HepG2 (cell line): ENCODE measurements at regions not wholly inside any gene's neighbourhood (a gene's known extent, or its start where the extent isn't known, plus 50 kb on each side); places are given as distances from the start of the nearest gene placed in this dataset.

Experiments
- ATAC-seq: fragments of 200-7000 bp; cut with Tn5 transposase; 3 replicates; pipeline ENCODE4 v1.9.1; 2020; ENCODE audit warnings: mild to moderate bottlenecking, moderate library complexity
- BruUV-seq: library from RNA; stranded (reverse); fragments of 400-500 nt; replicated peaks from 2 replicates; lab custom pipeline; 2021; lab: Mats Ljungman, UMichigan
- CTCF ChIA-PET: fragments of 300-600 bp; formaldehyde crosslinking; extraction: SDS; loops from one replicate; lab custom pipeline; 2021; ENCODE audit warnings: low total read pairs, inconsistent platforms, low intra/inter-chr PET ratio; lab: Yijun Ruan, JAX
- POLR2A ChIA-PET: fragments of 350-600 bp; sonication (Branson Sonifier 250); formaldehyde crosslinking; loops from one replicate; lab custom pipeline; 2020; ENCODE audit warnings: antibody characterized with exemption, inconsistent platforms; lab: Yijun Ruan, JAX
- DNase-seq: peaks from one replicate; pipeline ENCODE4 v3.0.0-alpha.2; 2015; ENCODE audit warnings: low spot score
- FAIRE-seq: peaks from 3 replicates; lab custom pipeline; 2011; peaks lifted over from hg19 to GRCh38; lab: Jason Lieb, UNC
- H2AFZ ChIP-seq: one replicate; pipeline ENCODE4 v1.6.1; 2011; ENCODE audit warnings: low read length, inconsistent platforms
- H3K27ac ChIP-seq: fragments of 300-600 bp; 3 replicates; pipeline ENCODE4 v1.8.0; 2011; ENCODE audit warnings: mixed run types, mild to moderate bottlenecking, mixed read lengths, low read length, inconsistent platforms; ENCODE audit not compliant: insufficient read depth; ENCODE audit errors: extremely low read length
- H3K27me3 ChIP-seq, 2 experiments: fragments of 200-600 bp in 1 of 2; 2 replicates in 1 of 2; 3 replicates in 1 of 2; pipeline versions ENCODE4 v1.6.0 to v1.8.0; 2011; ENCODE audit warnings: low read length in 2 of 2, mild to moderate bottlenecking in 2 of 2, moderate library complexity in 2 of 2, inconsistent platforms in 1 of 2; ENCODE audit not compliant: insufficient read depth in 2 of 2, control insufficient read depth in 1 of 2
- H3K36me3 ChIP-seq, 2 experiments: fragments of 200-600 bp in 1 of 2; replicated peaks in 1 of 2; 2 replicates in 1 of 2; 3 replicates in 1 of 2; pipeline versions ENCODE4 v1.5.1 to v1.8.0; 2011; ENCODE audit warnings: low read length in 2 of 2, inconsistent platforms in 1 of 2; ENCODE audit not compliant: insufficient read depth in 2 of 2, control insufficient read depth in 1 of 2
- H3K4me1 ChIP-seq: 2 replicates; pipeline ENCODE4 v1.5.1; 2012; ENCODE audit warnings: low read length, inconsistent platforms; ENCODE audit not compliant: insufficient read depth
- H3K4me2 ChIP-seq: 2 replicates; pipeline ENCODE4 v1.6.0; 2011; ENCODE audit warnings: low read depth, low read length, inconsistent platforms
- H3K4me3 ChIP-seq, 3 experiments: fragments of 200-600 bp in 1 of 3; sonication (generic), shearing (Covaris generic) in 1 of 3; replicated peaks in 1 of 3; 2 replicates each; pipeline ENCODE4 v1.5.1; 2011 to 2016; ENCODE audit warnings: low read length in 3 of 3, inconsistent platforms in 2 of 3, low read depth in 2 of 3, mild to moderate bottlenecking in 2 of 3, control low read depth in 1 of 3, mixed read lengths in 1 of 3; ENCODE audit not compliant: insufficient read depth in 1 of 3
- H3K79me2 ChIP-seq: one replicate; pipeline ENCODE4 v1.6.1; 2011; ENCODE audit warnings: low read length, inconsistent platforms; ENCODE audit not compliant: insufficient read depth
- H3K9ac ChIP-seq: 2 replicates; pipeline ENCODE4 v1.6.0; 2011; ENCODE audit warnings: mild to moderate bottlenecking, low read depth, low read length, inconsistent platforms; ENCODE audit not compliant: insufficient read depth
- H3K9me3 ChIP-seq: 2 replicates; pipeline ENCODE4 v1.5.1; 2012; ENCODE audit warnings: mild to moderate bottlenecking, low read length
- H4K20me1 ChIP-seq: 2 replicates; pipeline ENCODE4 v1.6.0; 2011; ENCODE audit warnings: inconsistent platforms, mild to moderate bottlenecking, low read length, moderate library complexity; ENCODE audit not compliant: insufficient read depth
- CHD4 ChIP-seq: fragments of 200-600 bp; sonication (generic); IDR thresholded peaks from 2 replicates; pipeline ENCODE4 v1.7.0; 2017; ENCODE audit warnings: mild to moderate bottlenecking, low read length, borderline replicate concordance
- HNF4A ChIP-seq: sonication (generic); formaldehyde crosslinking; IDR thresholded peaks from 2 replicates; pipeline ENCODE4 v1.4.0; 2020; ENCODE audit warnings: missing genetic modification reagents
- NRL ChIP-seq: sonication (generic); formaldehyde crosslinking; IDR thresholded peaks from 2 replicates; pipeline ENCODE4 v1.5.0; 2020; ENCODE audit warnings: missing genetic modification reagents, mild to moderate bottlenecking, moderate library complexity, borderline replicate concordance
- SRY ChIP-seq: sonication (generic); formaldehyde crosslinking; IDR thresholded peaks from 2 replicates; pipeline ENCODE4 v1.8.0; 2022; ENCODE audit warnings: mild to moderate bottlenecking, missing genetic modification reagents
- TRIM24 ChIP-seq: sonication (generic); formaldehyde crosslinking; IDR thresholded peaks from 2 replicates; pipeline ENCODE4 v1.8.0; 2022; ENCODE audit warnings: mild to moderate bottlenecking, missing genetic modification reagents
- ZNF10 ChIP-seq: sonication (generic); formaldehyde crosslinking; IDR thresholded peaks from 2 replicates; pipeline ENCODE4 v1.4.0; 2020; ENCODE audit warnings: mild to moderate bottlenecking, low read depth, missing genetic modification reagents, borderline replicate concordance
- WGBS: methylation state at CpG from one replicate; pipeline ENCODE4 v1.1.6; 2017; ENCODE audit warnings: low lambda C conversion rate; 5-methylcytosine and 5-hydroxymethylcytosine counted together
- in situ Hi-C: cut with HindIII; loops from 2 replicates; pipeline ENCODE4 v1.10.0; 2017; ENCODE audit warnings: low pct_unique_long_range_greater_than_20kb; ENCODE audit not compliant: extremely low pct_ligation_motif_present
- intact Hi-C: fragments of 100-400 bp; cut with micrococcal nuclease; formaldehyde crosslinking; loops from one replicate; pipeline ENCODE4 v1.10.0; 2022; ENCODE audit not compliant: unreplicated experiment
- TF ChIP-seq, protein P1 (sequence below): sonication (generic); formaldehyde crosslinking; IDR thresholded peaks from 2 replicates; pipeline ENCODE4 v1.9.0; 2022; ENCODE audit warnings: missing genetic modification reagents, mild to moderate bottlenecking, borderline replicate concordance

DNA sequence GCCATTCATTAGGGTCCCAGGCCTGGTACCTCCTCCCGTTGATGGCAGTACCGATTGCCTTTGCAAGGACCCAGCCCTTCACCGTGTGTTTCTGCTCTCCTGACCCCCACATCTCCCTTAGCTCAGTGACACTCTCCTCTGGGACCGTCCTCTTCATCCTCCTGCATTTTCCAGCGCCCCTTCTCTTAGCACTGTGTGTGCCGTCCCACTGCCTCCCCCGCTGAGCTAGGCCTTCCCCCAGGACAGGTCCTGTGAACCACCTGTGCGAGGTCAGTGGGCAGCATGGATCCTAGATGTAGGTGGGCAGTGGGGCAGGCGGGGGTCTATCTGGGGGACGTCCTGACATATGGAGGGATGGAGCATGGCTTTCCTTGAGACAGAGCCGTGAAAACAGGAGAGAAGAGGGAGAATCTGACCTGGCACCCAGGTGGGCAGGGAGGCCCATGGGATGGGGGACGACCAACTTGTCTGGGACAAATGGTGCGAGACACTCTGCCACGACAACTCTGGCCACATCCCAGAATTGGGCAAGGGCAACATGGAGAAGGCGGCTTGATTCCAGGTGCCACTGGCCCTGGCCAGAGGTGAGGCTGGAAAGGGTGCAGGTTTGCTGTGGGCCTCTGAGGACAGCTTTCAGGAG is 87.7 kb upstream of the ALDH1L1 start:
- Histone ChIP-seq H3K4me3 (peak overlapping the region in 2 of 3 experiments; percentile 57 to 67; a peak in 4 of 6 replicates), H3K27me3 (peaks cover 0 to 2% of the 10 kb centered on the region in 2 experiments; a peak in 1 of 5 replicates), H3K9ac (peak overlapping the region; percentile 62), H3K27ac (peak overlapping the region; percentile 78), H3K4me2 (peak overlapping the region; percentile 76), H3K9me3 (no peaks in the 10 kb centered on the region), H3K79me2 (no peaks in the 10 kb centered on the region), H3K4me1 (peaks cover 52% of the 10 kb centered on the region), H4K20me1 (no peaks in the 10 kb centered on the region), H2AFZ (no peak overlapping the region), H3K36me3 (no peaks in the 10 kb centered on the region)
- POLR2A ChIA-PET, result interaction anchor here (1.0 to 1.2 kb wide), 2 partner anchors 88 to 89 kb away, joined by 3 to 4 read pairs; partner anchors contain the start of gene KLF15
- DNase-seq, result no peak
- CTCF ChIA-PET, result interaction anchor here (1.6 kb wide), 1 partner anchor 121 kb away, joined by 8 read pairs; no protein-coding TSS in a partner anchor
- 56% methylated on average over 14 of the region's 15 CpGs for WGBS
- FAIRE-seq, result no peak
- BruUV-seq, result no TSS peak
- in situ Hi-C loops, result loop anchor here (5.0 kb wide), 1 partner anchor 89 kb away; the partner anchor contains the start of gene KLF15
- no peak for TF ChIP-seq ZNF10 (CRISPR knock-in tag)
- TF ChIP-seq HNF4A (CRISPR knock-in tag), result 0 out of 2 replicates have a peak, but pooled peaks have one; percentile 1
- TF ChIP-seq NRL (CRISPR knock-in tag), result 0 out of 2 replicates have a peak, but pooled peaks have one; percentile 8
- TF ChIP-seq SRY (CRISPR knock-in tag), result 0 out of 2 replicates have a peak, but pooled peaks have one; percentile 31
- TF ChIP-seq, protein P1, sequence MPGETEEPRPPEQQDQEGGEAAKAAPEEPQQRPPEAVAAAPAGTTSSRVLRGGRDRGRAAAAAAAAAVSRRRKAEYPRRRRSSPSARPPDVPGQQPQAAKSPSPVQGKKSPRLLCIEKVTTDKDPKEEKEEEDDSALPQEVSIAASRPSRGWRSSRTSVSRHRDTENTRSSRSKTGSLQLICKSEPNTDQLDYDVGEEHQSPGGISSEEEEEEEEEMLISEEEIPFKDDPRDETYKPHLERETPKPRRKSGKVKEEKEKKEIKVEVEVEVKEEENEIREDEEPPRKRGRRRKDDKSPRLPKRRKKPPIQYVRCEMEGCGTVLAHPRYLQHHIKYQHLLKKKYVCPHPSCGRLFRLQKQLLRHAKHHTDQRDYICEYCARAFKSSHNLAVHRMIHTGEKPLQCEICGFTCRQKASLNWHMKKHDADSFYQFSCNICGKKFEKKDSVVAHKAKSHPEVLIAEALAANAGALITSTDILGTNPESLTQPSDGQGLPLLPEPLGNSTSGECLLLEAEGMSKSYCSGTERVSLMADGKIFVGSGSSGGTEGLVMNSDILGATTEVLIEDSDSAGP, result 0 out of 2 replicates have a peak, but pooled peaks have one; percentile 1
- 0 out of 2 replicates have a peak, but pooled peaks have one; percentile 7 for TF ChIP-seq CHD4
- no peak for TF ChIP-seq TRIM24 (CRISPR knock-in tag)
- intact Hi-C loops, result loop anchor here (2.0 to 5.0 kb wide), 2 partner anchors 74 to 89 kb away; partner anchors contain the start of gene KLF15
- no peak for ATAC-seq
